ENCODE measurements at regions not wholly inside any gene's neighbourhood (a gene's known extent, or its start where the extent isn't known, plus 50 kb on each side); places are given as distances from the start of the nearest gene placed in this dataset.

- TF ChIP-seq CTCF (IDR thresholded peaks at IDR 0.05) = no peak
- no peak for TF ChIP-seq REST (IDR thresholded peaks at IDR 0.05; ENCODE audit: insufficient read depth in 1 of 2, low read depth in 2 of 2, low read length in 1 of 2)
- no peak for TF ChIP-seq POLR2AphosphoS5 (IDR thresholded peaks at IDR 0.05; ENCODE audit: low read depth, low read length)
Measured at GRCh38 chr3:43866529-43867353, 176.0 kb downstream of the ABHD5 start.

All from Panc1 (cell line).